Omental fat pad (tissue), 3 donors: ENCODE measurements at regions not wholly inside any gene's neighbourhood (a gene's known extent, or its start where the extent isn't known, plus 50 kb on each side); places are given as distances from the start of the nearest gene placed in this dataset.

Experiments
- ATAC-seq: fragments of 150-250 bp; one replicate; pipeline ENCODE4 v1.9.1; 2016; ENCODE audit warnings: mild to moderate bottlenecking, moderate library complexity; ENCODE audit not compliant: low FRiP score
- DNase-seq: peaks from one replicate; pipeline ENCODE4 v3.0.0-alpha.2; 2019; ENCODE audit warnings: low spot score
- TF ChIP-seq, protein P1 (sequence below), 3 donors: fragments of 450-650 bp; IDR thresholded peaks; one replicate each; pipeline ENCODE4 v1.5.1; 2016 to 2017; ENCODE audit warnings: antibody characterized with exemption in 3 of 3, mild to moderate bottlenecking in 3 of 3, moderate library complexity in 2 of 3

DNA sequence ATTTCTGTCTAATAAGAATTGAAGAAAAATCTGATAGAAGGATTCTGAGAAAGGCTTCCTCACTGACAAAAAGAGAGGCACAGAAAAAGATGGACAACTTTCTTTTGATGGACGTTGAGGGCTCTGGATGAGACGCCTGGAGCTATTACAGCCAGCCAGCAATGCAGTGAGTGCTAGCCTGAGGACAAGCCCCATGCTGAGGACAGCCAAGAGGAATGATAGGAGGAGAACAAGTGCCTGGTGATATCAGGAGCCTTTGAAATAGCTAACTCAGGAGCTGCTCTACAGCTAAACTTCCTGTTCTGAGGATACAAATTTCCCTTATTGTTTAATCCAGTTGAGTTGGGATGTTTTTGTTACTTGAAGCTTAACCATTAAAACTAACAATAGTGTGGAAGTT, 212.3 kb downstream of the COG6 start:
- DNase-seq (no peak), ATAC-seq (no peak)
- TF ChIP-seq, protein P1, sequence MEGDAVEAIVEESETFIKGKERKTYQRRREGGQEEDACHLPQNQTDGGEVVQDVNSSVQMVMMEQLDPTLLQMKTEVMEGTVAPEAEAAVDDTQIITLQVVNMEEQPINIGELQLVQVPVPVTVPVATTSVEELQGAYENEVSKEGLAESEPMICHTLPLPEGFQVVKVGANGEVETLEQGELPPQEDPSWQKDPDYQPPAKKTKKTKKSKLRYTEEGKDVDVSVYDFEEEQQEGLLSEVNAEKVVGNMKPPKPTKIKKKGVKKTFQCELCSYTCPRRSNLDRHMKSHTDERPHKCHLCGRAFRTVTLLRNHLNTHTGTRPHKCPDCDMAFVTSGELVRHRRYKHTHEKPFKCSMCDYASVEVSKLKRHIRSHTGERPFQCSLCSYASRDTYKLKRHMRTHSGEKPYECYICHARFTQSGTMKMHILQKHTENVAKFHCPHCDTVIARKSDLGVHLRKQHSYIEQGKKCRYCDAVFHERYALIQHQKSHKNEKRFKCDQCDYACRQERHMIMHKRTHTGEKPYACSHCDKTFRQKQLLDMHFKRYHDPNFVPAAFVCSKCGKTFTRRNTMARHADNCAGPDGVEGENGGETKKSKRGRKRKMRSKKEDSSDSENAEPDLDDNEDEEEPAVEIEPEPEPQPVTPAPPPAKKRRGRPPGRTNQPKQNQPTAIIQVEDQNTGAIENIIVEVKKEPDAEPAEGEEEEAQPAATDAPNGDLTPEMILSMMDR (IDR thresholded peaks at IDR 0.05): no peak

DNA sequence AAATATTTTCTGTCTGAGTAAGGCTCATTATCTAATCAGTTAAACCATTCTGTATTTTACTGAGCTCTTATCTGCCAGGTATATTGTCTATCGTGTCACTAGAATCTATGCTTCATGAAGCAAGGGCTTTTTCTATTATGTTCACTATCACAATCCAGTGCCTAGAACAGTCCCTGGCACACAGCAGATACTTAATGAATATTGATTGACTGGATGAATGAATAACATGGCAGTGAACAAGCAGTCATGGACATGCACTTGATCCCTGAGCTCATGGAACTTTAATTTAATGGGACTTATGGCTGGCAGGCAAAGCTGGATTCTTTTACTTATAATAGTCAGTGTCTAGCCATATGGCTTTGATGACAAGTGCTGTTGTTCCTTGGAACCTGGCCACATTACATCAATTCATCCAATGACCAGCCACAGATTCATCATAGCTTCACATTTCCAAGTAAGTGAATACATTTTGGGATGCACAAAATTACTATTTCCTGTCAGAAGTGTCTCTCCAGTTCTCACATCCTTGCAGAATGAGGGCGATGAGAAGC, 214.8 kb downstream of the COG6 start:
- no peak for ATAC-seq
- DNase-seq: no peak

DNA sequence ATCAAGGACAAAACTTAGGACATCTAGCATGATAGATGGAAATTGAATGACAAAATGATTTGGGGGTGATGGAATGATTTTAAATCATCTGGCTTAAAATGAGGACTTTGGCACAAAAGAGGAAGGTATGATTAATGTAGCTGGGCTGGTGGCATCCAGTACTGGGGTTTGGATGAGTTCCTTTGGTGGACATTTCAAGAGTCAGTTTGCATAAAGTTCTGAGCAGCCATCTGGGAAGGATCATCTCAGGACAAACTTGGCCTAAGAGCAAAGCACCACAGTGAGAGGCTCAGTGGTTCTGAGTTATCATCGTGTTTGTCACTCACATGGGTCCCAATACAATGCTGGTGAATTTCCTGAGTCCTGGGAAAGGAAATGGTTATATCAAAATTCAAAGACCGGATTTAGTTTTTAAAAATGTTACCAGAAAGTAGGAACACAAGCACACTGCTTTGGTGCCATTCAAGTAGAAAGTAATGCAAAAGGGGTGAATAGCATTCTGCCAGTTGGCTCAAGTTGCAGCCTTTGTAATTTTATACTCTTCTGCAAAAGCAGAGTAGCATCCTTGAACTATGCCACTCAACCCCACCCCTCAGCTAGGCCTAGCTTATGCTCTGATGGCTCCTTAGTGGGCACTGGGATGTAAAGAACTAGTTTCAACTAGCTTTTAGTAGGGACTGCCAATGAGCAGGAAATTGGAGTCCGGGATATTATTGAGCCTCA, 219.0 kb downstream of the COG6 start:
- TF ChIP-seq, protein P1 (IDR thresholded peaks at IDR 0.05): no peak

More for the DNA sequence above, 214.8 kb downstream of the COG6 start:
- TF ChIP-seq, protein P1 (IDR thresholded peaks at IDR 0.05): no peak

DNA sequence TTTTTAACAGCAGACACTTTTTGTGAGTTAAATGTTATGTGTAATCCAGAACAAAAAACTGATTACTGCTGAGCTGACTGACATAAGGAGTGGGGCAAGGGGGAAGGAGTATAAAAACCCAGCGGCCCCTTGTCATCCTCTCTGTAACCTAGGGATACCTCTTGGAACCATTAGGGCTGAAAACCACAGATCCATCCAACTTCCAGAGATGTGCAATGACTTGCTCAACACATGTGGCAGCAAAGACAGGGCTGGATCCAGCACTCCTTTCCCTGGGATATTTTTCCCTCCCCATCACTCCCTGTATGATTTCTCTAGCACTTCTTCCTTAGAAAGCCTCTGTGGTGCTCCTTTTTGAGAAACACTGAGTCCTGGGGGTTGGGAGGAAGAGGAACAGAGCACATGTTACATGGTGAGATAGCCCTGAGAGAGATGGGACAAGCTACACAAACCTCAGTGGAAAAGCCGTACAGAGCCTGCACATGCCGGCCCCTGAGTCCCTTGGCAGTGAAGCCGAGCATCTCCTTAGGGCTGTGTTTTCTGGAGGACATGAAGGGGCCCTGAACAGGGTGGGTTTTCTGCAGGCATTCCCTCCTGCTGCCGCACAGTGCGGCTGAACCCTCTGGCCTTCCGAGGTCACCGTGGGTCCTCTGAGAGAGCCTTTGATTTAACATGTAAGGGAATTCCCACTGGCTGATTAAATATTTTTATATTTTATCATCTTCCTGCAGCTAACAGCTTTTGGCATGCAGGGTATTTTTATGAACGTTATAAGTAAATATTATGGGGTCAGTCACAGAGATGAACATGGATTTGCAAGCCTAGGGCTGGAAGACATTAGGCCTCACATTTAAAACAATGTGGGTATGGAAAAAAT, 219.9 kb downstream of the COG6 start:
- DNase-seq (no peak), ATAC-seq (no peak)
- TF ChIP-seq, protein P1 (IDR thresholded peaks at IDR 0.05): no peak

More for the DNA sequence above, 219.0 kb downstream of the COG6 start:
- ATAC-seq (no peak), DNase-seq (no peak)

DNA sequence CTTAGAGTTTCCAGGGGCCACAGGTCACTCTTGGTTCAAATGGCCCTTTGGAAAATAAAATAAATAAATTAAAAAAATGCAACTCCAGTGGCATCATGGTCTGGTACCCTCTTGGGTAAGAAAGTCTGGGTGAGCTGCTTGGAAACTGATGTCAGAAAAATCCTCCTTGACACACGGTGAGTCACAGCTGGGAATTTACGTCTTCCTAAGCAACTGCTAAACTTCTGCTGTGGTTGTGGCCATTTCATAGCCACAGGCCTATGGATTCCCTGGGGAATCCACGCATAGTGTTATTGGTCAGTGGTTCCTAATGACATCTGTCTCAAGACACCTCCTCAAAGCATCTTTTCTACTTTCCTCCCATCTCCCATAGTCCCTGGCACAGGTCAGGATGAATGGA, 220.8 kb downstream of the COG6 start:
- TF ChIP-seq, protein P1 (IDR thresholded peaks at IDR 0.05): no peak
- ATAC-seq (no peak), DNase-seq (no peak)

DNA sequence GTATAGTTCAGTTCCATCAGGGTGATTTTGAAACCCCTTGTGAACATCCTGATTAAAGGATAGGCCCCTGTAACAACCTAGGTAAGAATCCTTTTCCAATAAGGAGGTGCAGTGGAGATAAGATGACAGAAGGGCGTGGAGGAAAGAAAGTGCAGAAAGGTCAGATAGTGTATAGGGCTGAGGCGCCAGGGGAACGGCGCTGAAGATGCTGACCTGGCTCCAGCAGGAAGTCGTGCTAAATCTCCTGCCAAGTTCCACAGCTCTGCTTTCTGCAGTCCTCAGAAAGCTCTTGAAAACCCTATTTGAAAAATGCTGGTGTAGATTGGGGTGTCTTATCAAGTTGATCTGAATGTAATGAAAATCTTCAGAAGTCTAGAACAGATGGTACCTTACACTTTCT, 221.7 kb downstream of the COG6 start:
- ATAC-seq (no peak), DNase-seq (no peak)
- TF ChIP-seq, protein P1 (IDR thresholded peaks at IDR 0.05): no peak
